Endothelial cell of umbilical vein (primary cell): ENCODE measurements at regions not wholly inside any gene's neighbourhood (a gene's known extent, or its start where the extent isn't known, plus 50 kb on each side); places are given as distances from the start of the nearest gene placed in this dataset.

Experiments
- BruUV-seq: library from RNA; stranded (reverse); fragments of 400-500 nt; replicated peaks from 2 replicates; lab custom pipeline; 2021; lab: Mats Ljungman, UMichigan
- CTCF ChIA-PET: fragments of 300-600, 350-600 bp; sonication (Branson Sonifier 250); formaldehyde crosslinking; loops from one replicate; lab custom pipeline; 2021; ENCODE audit warnings: antibody characterized with exemption, inconsistent platforms; lab: Charles Lee
- POLR2A ChIA-PET: fragments of 300-600, 350-600 bp; sonication (Branson Sonifier 250); formaldehyde crosslinking; loops from one replicate; lab custom pipeline; 2021; ENCODE audit warnings: antibody characterized with exemption, inconsistent platforms; lab: Charles Lee
- DNase-seq: peaks from one replicate; pipeline ENCODE4 v3.0.0-alpha.2; 2011; ENCODE audit warnings: low read depth, low spot score
- FAIRE-seq: peaks from 2 replicates; lab custom pipeline; 2011; peaks lifted over from hg19 to GRCh38; lab: Jason Lieb, UNC
- H2AFZ ChIP-seq: 2 replicates; pipeline ENCODE4 v1.6.0; 2012; ENCODE audit warnings: low read depth, low read length, control low read depth, inconsistent platforms
- H3K27ac ChIP-seq: 2 replicates; pipeline ENCODE4 v1.5.1; 2011; ENCODE audit warnings: low read depth, mild to moderate bottlenecking, control low read depth, low read length, moderate library complexity; ENCODE audit not compliant: insufficient read depth
- H3K27me3 ChIP-seq, 2 experiments: 2 replicates each; pipeline versions ENCODE4 v1.6.0 to v1.6.1; 2011; ENCODE audit warnings: low read length in 2 of 2, mixed read lengths in 1 of 2; ENCODE audit not compliant: control insufficient read depth in 2 of 2, insufficient read depth in 2 of 2
- H3K36me3 ChIP-seq, 2 experiments: 2 replicates in 1 of 2; 3 replicates in 1 of 2; pipeline ENCODE4 v1.5.1; 2011; ENCODE audit warnings: low read length in 2 of 2, mild to moderate bottlenecking in 1 of 2, moderate library complexity in 1 of 2; ENCODE audit not compliant: control insufficient read depth in 2 of 2, insufficient read depth in 2 of 2; ENCODE audit errors: extremely low read depth in 1 of 2
- H3K4me1 ChIP-seq: 3 replicates; pipeline ENCODE4 v1.5.1; 2011; ENCODE audit warnings: mild to moderate bottlenecking, low read length; ENCODE audit not compliant: control insufficient read depth, insufficient read depth; ENCODE audit errors: extremely low read depth
- H3K4me2 ChIP-seq: 2 replicates; pipeline ENCODE4 v1.6.1; 2011; ENCODE audit warnings: low read length, control low read depth, mixed read lengths; ENCODE audit not compliant: insufficient read depth
- H3K4me3 ChIP-seq, 3 experiments: fragments of 200-600 bp in 1 of 3; sonication (generic), shearing (Covaris generic) in 1 of 3; replicated peaks in 1 of 3; 2 replicates each; pipeline ENCODE4 v1.5.1; 2011 to 2016; ENCODE audit warnings: control low read depth in 3 of 3, low read length in 3 of 3, mild to moderate bottlenecking in 2 of 3, inconsistent platforms in 1 of 3, low read depth in 1 of 3, moderate library complexity in 1 of 3; ENCODE audit not compliant: insufficient read depth in 1 of 3
- H3K79me2 ChIP-seq: 2 replicates; pipeline ENCODE4 v1.6.0; 2012; ENCODE audit warnings: low read length, inconsistent platforms; ENCODE audit not compliant: control insufficient read depth, insufficient read depth
- H3K9ac ChIP-seq: replicated peaks from 2 replicates; pipeline ENCODE3; 2011; ENCODE audit warnings: low read length, control low read depth; ENCODE audit not compliant: insufficient read depth; ENCODE audit errors: extremely low read depth
- H3K9me1 ChIP-seq: replicated peaks from 3 replicates; pipeline ENCODE4 v1.6.0; 2011; ENCODE audit warnings: mild to moderate bottlenecking, low read length; ENCODE audit not compliant: control insufficient read depth, insufficient read depth; ENCODE audit errors: extremely low read depth
- H3K9me3 ChIP-seq: replicated peaks from 2 replicates; pipeline ENCODE4 v1.5.1; 2012; ENCODE audit warnings: low read length, inconsistent platforms; ENCODE audit not compliant: control insufficient read depth, insufficient read depth
- H4K20me1 ChIP-seq: replicated peaks from 2 replicates; pipeline ENCODE3; 2011; ENCODE audit warnings: mild to moderate bottlenecking, low read length; ENCODE audit not compliant: control insufficient read depth, insufficient read depth; ENCODE audit errors: extremely low read depth
- CTCF ChIP-seq, 2 donors: IDR thresholded peaks; 1 replicate in 1 of 2; 2 replicates in 1 of 2; pipeline ENCODE4 v1.5.1; 2011; ENCODE audit warnings: low read length in 2 of 2, mild to moderate bottlenecking in 2 of 2, moderate library complexity in 2 of 2, control low read depth in 1 of 2, inconsistent platforms in 1 of 2, low read depth in 1 of 2; ENCODE audit not compliant: insufficient read depth in 1 of 2; ENCODE audit errors: extremely low read depth in 1 of 2
- EZH2 ChIP-seq: IDR thresholded peaks from 2 replicates; pipeline ENCODE4 v1.6.1; 2012; ENCODE audit warnings: borderline replicate concordance, low read depth, mild to moderate bottlenecking, moderate library complexity, low read length, inconsistent platforms; ENCODE audit not compliant: severe bottlenecking
- FOS ChIP-seq: IDR thresholded peaks from 2 replicates; pipeline ENCODE4 v1.6.1; 2011; ENCODE audit warnings: mild to moderate bottlenecking, low read length, moderate library complexity, borderline replicate concordance; ENCODE audit not compliant: insufficient read depth
- GATA2 ChIP-seq: IDR thresholded peaks from 2 replicates; pipeline ENCODE4 v1.7.0; 2011; ENCODE audit warnings: low read depth, mild to moderate bottlenecking, moderate library complexity, mixed read lengths, low read length; ENCODE audit not compliant: insufficient read length, insufficient read depth
- JUN ChIP-seq: IDR thresholded peaks from 2 replicates; pipeline ENCODE4 v1.6.1; 2011; ENCODE audit warnings: borderline replicate concordance, low read depth; ENCODE audit not compliant: insufficient read length, insufficient read depth
- MAX ChIP-seq: IDR thresholded peaks from 2 replicates; pipeline ENCODE4 v1.6.1; 2011; ENCODE audit not compliant: insufficient read depth, insufficient read length
- MYC ChIP-seq: IDR thresholded peaks from one replicate; pipeline ENCODE4 v1.6.1; 2011; ENCODE audit warnings: mild to moderate bottlenecking, low read depth, low read length
- POLR2A ChIP-seq: IDR thresholded peaks from 2 replicates; pipeline ENCODE4 v1.6.1; 2012; ENCODE audit warnings: low read depth, mild to moderate bottlenecking, control low read depth, low read length
- POLR2AphosphoS5 ChIP-seq: IDR thresholded peaks from 2 replicates; pipeline ENCODE4 v1.6.1; 2012; ENCODE audit warnings: low read depth, mild to moderate bottlenecking, control low read depth, low read length, moderate library complexity; ENCODE audit not compliant: insufficient read depth
- dilution Hi-C: fragments of 300-500 bp; cut with MboI; formaldehyde crosslinking; loops from one replicate; pipeline ENCODE4 v1.15.0; 2019; ENCODE audit warnings: low sequenced_read_pairs; ENCODE audit not compliant: extremely low pct_ligation_motif_present
- intact Hi-C: fragments of 100-400 bp; cut with micrococcal nuclease; formaldehyde crosslinking; loops from one replicate; pipeline ENCODE4 v1.10.0; 2022

DNA sequence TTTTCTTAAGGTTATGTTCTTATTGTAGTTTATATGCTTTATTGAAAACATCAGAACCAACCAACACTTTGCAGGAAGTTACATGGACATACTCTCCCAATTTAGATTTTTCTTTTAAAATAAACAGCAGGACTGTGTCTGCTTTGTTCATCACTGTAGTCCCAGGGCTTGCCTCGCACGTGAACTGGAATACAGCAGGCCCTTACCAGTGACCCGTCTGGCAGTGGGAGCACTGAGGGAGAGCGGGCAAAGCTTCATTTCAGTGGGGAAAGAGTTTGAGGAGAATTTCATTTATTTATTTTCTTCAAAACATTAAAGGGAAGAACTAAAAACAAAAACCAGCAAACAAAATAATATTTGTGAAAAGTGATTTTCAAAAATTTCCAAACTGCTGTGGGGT lies 230.8 kb downstream of the PAX1 start:
- POLR2A ChIA-PET, result no interaction called here

More for the DNA sequence above, 230.8 kb downstream of the PAX1 start:
- BruUV-seq, result no TSS peak
- FAIRE-seq (no peak), DNase-seq (no peak)
- CTCF ChIA-PET, result no interaction called here
- intact Hi-C loops, result no loop called here
- Histone ChIP-seq H3K4me1 (no peaks in the 10 kb centered on the region), H3K4me3 (no peak overlapping the region), H2AFZ (no peak overlapping the region), H3K27ac (no peak overlapping the region), H3K9ac (no peak overlapping the region), H4K20me1 (no peaks in the 10 kb centered on the region), H3K36me3 (no peaks in the 10 kb centered on the region), H3K4me2 (no peak overlapping the region), H3K79me2 (no peaks in the 10 kb centered on the region), H3K9me1 (no peaks in the 10 kb centered on the region), H3K27me3 (no peaks in the 10 kb centered on the region), H3K9me3 (peaks cover 8% of the 10 kb centered on the region)
- no peak for TF ChIP-seq MAX
- no peak for TF ChIP-seq JUN
- TF ChIP-seq MYC, result no peak
- TF ChIP-seq GATA2, result no peak
- TF ChIP-seq EZH2, result no peak
- TF ChIP-seq FOS, result no peak
- TF ChIP-seq POLR2AphosphoS5, result no peak
- no peak for TF ChIP-seq CTCF (IDR thresholded peaks at IDR 0.05; ENCODE audit: extremely low read depth in 1 of 2, insufficient read depth in 1 of 2, low read depth in 1 of 2, low read length in 2 of 2)
- no peak for TF ChIP-seq POLR2A
- dilution Hi-C loops, result no loop called here
